ENCODE measurements at regions not wholly inside any gene's neighbourhood (a gene's known extent, or its start where the extent isn't known, plus 50 kb on each side); places are given as distances from the start of the nearest gene placed in this dataset.

GRCh38 chr7:86148501-86148900, 495.2 kb upstream of the GRM3 start:
- no peak overlapping the region for H3K27ac Mint-ChIP-seq
- DNase-seq (ENCODE audit: low spot score, unreplicated experiment), result no peak

GRCh38 chr7:86137343-86137742, 506.4 kb upstream of the GRM3 start:
- Mint-ChIP-seq H3K27me3 (no peaks in the 10 kb centered on the region), H3K27ac (no peak overlapping the region), H3K9me3 (ENCODE audit: low read depth) (peaks cover 5% of the 10 kb centered on the region), H3K4me1 (ENCODE audit: low read depth) (no peaks in the 10 kb centered on the region), H3K4me3 (ENCODE audit: low read depth) (no peak overlapping the region), H3K36me3 (ENCODE audit: insufficient read depth) (no peaks in the 10 kb centered on the region)
- no peak for DNase-seq (ENCODE audit: low spot score, unreplicated experiment)
- TF ChIP-seq CTCF (IDR thresholded peaks at IDR 0.05; ENCODE audit: unreplicated experiment), result no peak

More at GRCh38 chr7:86148501-86148900, 495.2 kb upstream of the GRM3 start:
- H3K36me3 Mint-ChIP-seq (ENCODE audit: insufficient read depth), result no peaks in the 10 kb centered on the region
- no peaks in the 10 kb centered on the region for H3K27me3 Mint-ChIP-seq
- H3K4me1 Mint-ChIP-seq (ENCODE audit: low read depth), result no peaks in the 10 kb centered on the region
- no peak overlapping the region for H3K4me3 Mint-ChIP-seq (ENCODE audit: low read depth)
- TF ChIP-seq CTCF (IDR thresholded peaks at IDR 0.05; ENCODE audit: unreplicated experiment), result no peak
- H3K9me3 Mint-ChIP-seq (ENCODE audit: low read depth), result no peaks in the 10 kb centered on the region

- Mint-ChIP-seq H3K4me1 (ENCODE audit: low read depth) (no peaks in the 10 kb centered on the region), H3K27ac (no peak overlapping the region), H3K36me3 (ENCODE audit: insufficient read depth) (no peaks in the 10 kb centered on the region), H3K27me3 (no peaks in the 10 kb centered on the region), H3K4me3 (ENCODE audit: low read depth) (no peak overlapping the region), H3K9me3 (ENCODE audit: low read depth) (peaks cover 6% of the 10 kb centered on the region)
- TF ChIP-seq CTCF (IDR thresholded peaks at IDR 0.05; ENCODE audit: unreplicated experiment), result no peak
- DNase-seq (ENCODE audit: low spot score, unreplicated experiment), result no peak
These were observed 513.4 kb upstream of the GRM3 start for GRCh38 chr7:86130268-86130667.

GRCh38 chr7:86123476-86123875, 520.2 kb upstream of the GRM3 start:
- Mint-ChIP-seq H3K27me3 (no peaks in the 10 kb centered on the region), H3K27ac (no peak overlapping the region), H3K4me3 (ENCODE audit: low read depth) (no peak overlapping the region), H3K9me3 (ENCODE audit: low read depth) (no peaks in the 10 kb centered on the region), H3K4me1 (ENCODE audit: low read depth) (no peaks in the 10 kb centered on the region), H3K36me3 (ENCODE audit: insufficient read depth) (no peaks in the 10 kb centered on the region)
- no peak for DNase-seq (ENCODE audit: low spot score, unreplicated experiment)
- no peak for TF ChIP-seq CTCF (IDR thresholded peaks at IDR 0.05; ENCODE audit: unreplicated experiment)

GRCh38 chr7:86094166-86094669, 549.5 kb upstream of the GRM3 start:
- Mint-ChIP-seq H3K9me3 (ENCODE audit: low read depth) (peaks cover 10% of the 10 kb centered on the region), H3K4me1 (ENCODE audit: low read depth) (no peaks in the 10 kb centered on the region), H3K4me3 (ENCODE audit: low read depth) (no peak overlapping the region), H3K27ac (no peak overlapping the region), H3K36me3 (ENCODE audit: insufficient read depth) (no peaks in the 10 kb centered on the region), H3K27me3 (no peaks in the 10 kb centered on the region)
- DNase-seq (ENCODE audit: low spot score, unreplicated experiment), result no peak
- no peak for TF ChIP-seq CTCF (IDR thresholded peaks at IDR 0.05; ENCODE audit: unreplicated experiment)
